ENCODE measurements at regions not wholly inside any gene's neighbourhood (a gene's known extent, or its start where the extent isn't known, plus 50 kb on each side); places are given as distances from the start of the nearest gene placed in this dataset.

DNA sequence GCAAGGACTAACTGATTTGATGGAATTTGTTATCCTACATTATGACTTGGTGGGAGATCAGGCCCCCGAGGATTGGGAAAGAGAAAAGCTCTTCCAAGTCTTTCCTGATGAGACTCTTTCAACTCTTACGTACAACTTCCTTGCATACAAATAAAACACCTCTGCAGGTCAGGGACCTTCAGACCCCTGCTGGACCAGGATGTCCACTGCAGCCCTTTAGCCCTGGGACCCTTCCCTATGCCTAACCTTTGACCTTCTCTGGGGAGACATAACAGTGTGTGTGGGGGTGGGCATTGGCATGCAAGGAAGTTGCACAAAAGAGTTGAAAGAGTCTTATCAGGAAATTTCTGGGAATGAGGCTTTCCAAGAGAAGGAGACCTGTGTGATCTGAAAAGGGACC, 859.4 kb downstream of the TYW1 start:
- TF ChIP-seq, protein P1, sequence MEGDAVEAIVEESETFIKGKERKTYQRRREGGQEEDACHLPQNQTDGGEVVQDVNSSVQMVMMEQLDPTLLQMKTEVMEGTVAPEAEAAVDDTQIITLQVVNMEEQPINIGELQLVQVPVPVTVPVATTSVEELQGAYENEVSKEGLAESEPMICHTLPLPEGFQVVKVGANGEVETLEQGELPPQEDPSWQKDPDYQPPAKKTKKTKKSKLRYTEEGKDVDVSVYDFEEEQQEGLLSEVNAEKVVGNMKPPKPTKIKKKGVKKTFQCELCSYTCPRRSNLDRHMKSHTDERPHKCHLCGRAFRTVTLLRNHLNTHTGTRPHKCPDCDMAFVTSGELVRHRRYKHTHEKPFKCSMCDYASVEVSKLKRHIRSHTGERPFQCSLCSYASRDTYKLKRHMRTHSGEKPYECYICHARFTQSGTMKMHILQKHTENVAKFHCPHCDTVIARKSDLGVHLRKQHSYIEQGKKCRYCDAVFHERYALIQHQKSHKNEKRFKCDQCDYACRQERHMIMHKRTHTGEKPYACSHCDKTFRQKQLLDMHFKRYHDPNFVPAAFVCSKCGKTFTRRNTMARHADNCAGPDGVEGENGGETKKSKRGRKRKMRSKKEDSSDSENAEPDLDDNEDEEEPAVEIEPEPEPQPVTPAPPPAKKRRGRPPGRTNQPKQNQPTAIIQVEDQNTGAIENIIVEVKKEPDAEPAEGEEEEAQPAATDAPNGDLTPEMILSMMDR (IDR thresholded peaks at IDR 0.05) = no peak
- Histone ChIP-seq H3K4me1 (no peaks in the 10 kb centered on the region), H3K36me3 (no peaks in the 10 kb centered on the region), H3K4me3 (no peak overlapping the region), H3K27ac (no peak overlapping the region), H3K27me3 (no peaks in the 10 kb centered on the region), H3K9me3 (no peaks in the 10 kb centered on the region)
- no peak for DNase-seq (ENCODE audit: low spot score)

DNA sequence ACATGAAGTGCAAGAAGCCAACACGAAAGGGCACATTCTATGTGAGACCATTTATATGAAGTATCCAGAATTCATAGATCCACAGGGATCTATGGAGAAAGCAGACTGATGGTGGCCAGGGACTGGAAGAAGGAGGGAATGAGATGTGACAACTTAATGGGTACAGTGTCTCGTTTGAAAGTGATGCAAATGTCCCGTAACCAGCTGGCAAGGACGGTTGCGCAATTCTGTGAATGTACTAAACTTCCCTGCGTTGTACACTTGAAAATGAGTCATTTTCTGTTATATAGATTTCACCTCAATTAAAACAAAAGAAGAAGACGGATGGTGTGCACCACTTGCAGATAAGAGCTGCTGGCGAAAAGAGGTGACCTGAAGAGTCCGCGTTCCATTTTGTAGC, 861.1 kb downstream of the TYW1 start:
- TF ChIP-seq, protein P1 (IDR thresholded peaks at IDR 0.05) = no peak
- no peak overlapping the region for H3K27ac ChIP-seq

DNA sequence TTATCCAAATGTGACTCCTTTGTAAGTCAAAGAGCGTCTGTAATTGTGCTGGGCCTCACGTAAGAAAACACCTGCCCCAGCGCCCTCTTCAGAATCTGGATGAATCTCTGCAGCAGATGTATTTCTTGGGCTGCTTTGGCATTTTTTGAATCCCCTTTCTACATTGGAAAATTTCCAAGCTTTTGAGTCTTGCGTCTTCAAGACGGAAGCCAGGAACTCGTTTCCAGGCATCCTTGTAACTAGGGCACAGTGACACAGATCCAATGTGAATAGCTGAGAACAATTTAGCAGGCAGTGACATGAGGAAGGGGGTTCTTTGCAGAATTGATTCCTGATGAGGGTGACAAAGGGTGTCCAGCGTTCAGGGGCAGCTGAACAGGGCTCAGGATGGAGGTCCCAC, 862.3 kb downstream of the TYW1 start:
- Histone ChIP-seq H3K27ac (no peak overlapping the region), H3K4me1 (no peaks in the 10 kb centered on the region), H3K27me3 (no peaks in the 10 kb centered on the region), H3K4me3 (no peak overlapping the region), H3K9me3 (peaks cover 0 to 9% of the 10 kb centered on the region in 2 donors), H3K36me3 (no peaks in the 10 kb centered on the region)
- DNase-seq (ENCODE audit: low spot score) = no peak
- TF ChIP-seq, protein P1 (IDR thresholded peaks at IDR 0.05) = no peak

More for the DNA sequence above, 861.1 kb downstream of the TYW1 start:
- Histone ChIP-seq H3K4me3 (no peak overlapping the region), H3K36me3 (no peaks in the 10 kb centered on the region), H3K9me3 (peaks cover 0 to 9% of the 10 kb centered on the region in 2 donors), H3K27me3 (no peaks in the 10 kb centered on the region), H3K4me1 (no peaks in the 10 kb centered on the region)
- no peak for DNase-seq (ENCODE audit: low spot score)

DNA sequence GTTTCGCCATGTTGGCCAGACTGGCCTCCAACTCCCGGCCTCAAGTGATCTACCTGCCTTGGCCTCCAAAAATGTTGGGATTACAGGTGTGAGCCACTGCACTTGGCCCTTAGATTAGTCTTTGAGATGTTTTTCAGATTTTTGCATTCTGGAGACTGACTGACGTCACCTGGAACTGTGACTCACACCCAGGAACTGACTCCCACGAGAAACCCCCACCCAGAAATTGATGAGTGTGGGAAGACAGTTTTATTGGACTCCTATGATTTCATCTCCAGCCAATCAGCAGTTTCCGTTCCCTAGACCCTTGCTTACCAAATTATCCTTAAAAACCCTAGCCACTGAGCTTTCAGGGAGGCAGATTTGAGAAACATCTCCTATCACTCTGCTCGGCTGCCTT, 867.3 kb downstream of the TYW1 start:
- H3K27me3 ChIP-seq = no peaks in the 10 kb centered on the region

DNA sequence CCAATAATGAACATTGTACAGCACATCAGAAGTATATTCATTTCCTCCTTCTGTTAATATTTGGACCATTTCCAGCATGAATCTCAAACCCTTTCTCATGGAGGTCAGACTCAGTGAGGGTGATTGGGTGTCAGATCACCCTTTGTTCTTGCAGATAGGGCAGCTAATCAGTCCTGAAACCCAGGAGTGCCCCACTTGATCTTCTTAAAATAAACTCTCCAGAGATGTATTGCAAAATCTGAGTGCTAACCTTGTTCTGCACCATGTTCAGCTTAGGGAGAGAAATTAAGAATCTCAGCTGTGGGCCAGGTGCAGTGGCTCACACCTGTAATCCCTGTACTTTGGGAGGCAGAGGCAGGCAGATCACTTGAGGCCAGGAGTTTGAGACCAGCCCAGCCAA, 869.4 kb downstream of the TYW1 start:
- DNase-seq (ENCODE audit: low spot score) = no peak
- Histone ChIP-seq H3K9me3 (peaks cover 0 to 9% of the 10 kb centered on the region in 2 donors), H3K27ac (no peak overlapping the region), H3K4me1 (no peaks in the 10 kb centered on the region), H3K27me3 (no peaks in the 10 kb centered on the region), H3K4me3 (no peak overlapping the region), H3K36me3 (no peaks in the 10 kb centered on the region)
- TF ChIP-seq, protein P1 (IDR thresholded peaks at IDR 0.05) = no peak

More for the DNA sequence above, 867.3 kb downstream of the TYW1 start:
- TF ChIP-seq, protein P1 (IDR thresholded peaks at IDR 0.05) = no peak
- Histone ChIP-seq H3K4me1 (no peaks in the 10 kb centered on the region), H3K9me3 (peaks cover 0 to 9% of the 10 kb centered on the region in 2 donors), H3K36me3 (no peaks in the 10 kb centered on the region), H3K27ac (no peak overlapping the region), H3K4me3 (no peak overlapping the region)
- no peak for DNase-seq (ENCODE audit: low spot score)

DNA sequence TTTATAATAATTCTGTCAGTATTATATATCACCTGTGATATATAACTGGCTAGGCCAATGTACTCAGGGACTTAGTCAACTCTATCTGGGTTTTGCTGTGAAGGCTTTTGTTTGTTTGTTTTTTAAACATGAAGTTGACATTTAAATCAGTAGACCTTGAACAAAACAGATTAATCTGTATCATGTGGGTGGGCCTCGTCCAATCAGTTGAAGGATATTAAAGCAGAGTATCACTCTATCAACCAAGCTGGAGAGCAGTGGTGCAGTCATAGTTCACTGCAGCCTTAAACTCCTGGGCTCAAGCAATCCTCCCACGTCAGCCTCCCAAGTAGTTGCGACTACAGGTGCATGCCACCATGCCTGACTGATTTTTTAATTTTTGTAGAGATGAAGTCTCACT, 870.2 kb downstream of the TYW1 start:
- no peaks in the 10 kb centered on the region for H3K4me1 ChIP-seq
- TF ChIP-seq, protein P1 (IDR thresholded peaks at IDR 0.05) = no peak
- H3K27ac ChIP-seq = no peak overlapping the region
- no peaks in the 10 kb centered on the region for H3K27me3 ChIP-seq
- no peak for DNase-seq (ENCODE audit: low spot score)
- peaks cover 0 to 6% of the 10 kb centered on the region in 2 donors for H3K9me3 ChIP-seq
- no peak overlapping the region for H3K4me3 ChIP-seq
- no peaks in the 10 kb centered on the region for H3K36me3 ChIP-seq
